ENCODE measurements at regions not wholly inside any gene's neighbourhood (a gene's known extent, or its start where the extent isn't known, plus 50 kb on each side); places are given as distances from the start of the nearest gene placed in this dataset.
A peak's percentile ranks its signal among the peaks of the same experiment; 100 is the strongest.
"Not testable (repeated sequence)": the region's sequence is repeated elsewhere in the genome, so short reads cannot be mapped to it uniquely, and the experiment has no call there.

GRCh38 chr4:164212714-164213113 is 541.2 kb upstream of the SMIM31 start:
- no peak for DNase-seq (ENCODE audit: low read depth)

DNA sequence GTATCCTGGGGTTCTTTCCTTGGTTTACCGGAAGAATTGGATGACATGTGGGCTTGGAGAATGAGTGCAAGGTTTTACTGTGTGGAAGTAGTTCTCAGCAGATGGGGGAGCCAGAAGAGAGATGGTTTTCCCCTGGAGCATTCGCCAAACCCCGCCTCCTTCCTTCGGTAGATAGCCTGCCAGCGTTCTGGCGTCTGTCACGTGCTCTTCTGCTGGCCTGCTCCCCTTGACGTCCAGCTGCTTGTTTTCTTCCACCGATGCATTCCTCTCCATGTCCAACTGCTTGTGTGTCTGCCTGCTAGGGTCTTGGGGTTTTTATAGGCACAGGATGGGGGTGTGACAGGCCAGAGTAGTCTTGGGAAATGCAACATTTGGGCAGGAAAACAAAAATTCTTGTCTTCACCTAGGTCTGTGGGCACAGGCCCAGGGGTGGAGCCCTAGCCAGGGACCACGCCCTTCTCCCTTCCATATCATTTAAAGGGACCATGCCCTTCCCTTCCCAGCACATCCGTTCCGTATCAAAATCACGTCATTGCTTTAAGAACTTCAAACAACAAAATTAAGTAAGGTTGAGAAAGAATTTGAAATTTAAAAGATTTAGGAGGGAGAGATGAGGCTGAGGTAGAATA is 538.7 kb upstream of the SMIM31 start:
- DNase-seq (ENCODE audit: low read depth) = no peak

GRCh38 chr4:164221631-164222030 is 532.3 kb upstream of the SMIM31 start:
- no peak for DNase-seq (ENCODE audit: low read depth)

GRCh38 chr4:164224871-164225270 is 529.1 kb upstream of the SMIM31 start:
- DNase-seq (ENCODE audit: low read depth) = no peak

DNA sequence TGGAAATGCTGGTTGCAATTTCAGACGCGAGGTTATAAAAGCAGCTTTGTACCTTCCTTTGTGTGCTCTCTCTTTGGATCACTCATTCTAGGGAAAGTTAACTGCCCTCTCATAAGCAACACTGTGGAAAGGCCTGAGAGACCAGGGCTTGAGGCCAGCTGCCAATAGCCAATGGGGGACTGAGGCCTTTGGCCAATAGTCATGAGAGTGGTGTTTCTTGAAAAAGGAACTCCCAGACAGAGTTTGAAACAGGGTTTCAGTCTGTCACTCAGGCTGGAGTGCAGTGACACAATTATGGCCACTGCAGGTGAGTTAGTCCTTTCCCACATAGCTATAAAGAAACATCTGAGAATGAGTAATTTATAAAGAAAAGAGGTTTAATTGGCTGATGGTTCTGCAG is 524.7 kb upstream of the SMIM31 start:
- DNase-seq (ENCODE audit: low read depth) = no peak

- no peak for DNase-seq (ENCODE audit: low read depth)
Measured at GRCh38 chr4:164239433-164239832, 514.5 kb upstream of the SMIM31 start.

DNA sequence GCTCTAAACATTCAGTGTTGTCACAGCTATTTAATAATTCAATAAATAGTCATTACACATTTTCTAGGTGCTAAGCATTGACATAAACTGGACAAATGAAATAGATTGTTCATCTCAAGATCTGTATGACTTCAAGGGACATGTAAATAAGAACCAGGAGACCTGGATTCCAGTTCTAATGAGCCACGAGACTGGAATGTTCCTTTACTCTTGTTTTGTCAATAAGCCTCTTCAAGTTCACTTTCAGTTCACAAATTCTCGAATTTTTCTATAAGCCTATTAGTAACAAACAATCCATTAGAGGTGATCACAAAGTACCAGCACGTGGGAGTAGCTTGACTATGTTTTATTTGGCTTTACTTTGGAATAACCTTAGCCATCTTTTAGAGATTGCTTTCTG is 514.0 kb upstream of the SMIM31 start:
- no peak for DNase-seq (ENCODE audit: low read depth)

GRCh38 chr4:164251257-164251656 is 502.7 kb upstream of the SMIM31 start:
- no peak for DNase-seq (ENCODE audit: low read depth)

DNA sequence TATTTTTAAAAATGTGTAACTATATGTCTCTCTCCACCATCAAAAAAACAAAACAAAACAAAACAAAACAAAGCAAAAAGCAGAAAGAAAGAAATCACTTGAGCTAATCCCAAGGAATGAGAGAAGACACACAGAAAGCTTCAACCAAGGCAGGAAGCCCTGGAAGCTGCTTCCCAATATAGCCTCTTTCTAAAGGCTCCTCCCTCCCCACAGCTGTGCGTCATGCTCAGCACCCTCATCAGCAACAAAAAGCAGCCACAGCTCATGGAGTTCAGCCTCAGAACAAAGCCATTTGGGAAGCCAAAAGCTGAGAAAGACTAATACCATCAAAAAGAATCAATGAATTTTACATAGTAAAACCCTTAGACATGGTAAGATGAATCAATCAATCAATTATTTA is 501.6 kb upstream of the SMIM31 start:
- DNase-seq (ENCODE audit: low read depth) = peak; percentile 3

DNA sequence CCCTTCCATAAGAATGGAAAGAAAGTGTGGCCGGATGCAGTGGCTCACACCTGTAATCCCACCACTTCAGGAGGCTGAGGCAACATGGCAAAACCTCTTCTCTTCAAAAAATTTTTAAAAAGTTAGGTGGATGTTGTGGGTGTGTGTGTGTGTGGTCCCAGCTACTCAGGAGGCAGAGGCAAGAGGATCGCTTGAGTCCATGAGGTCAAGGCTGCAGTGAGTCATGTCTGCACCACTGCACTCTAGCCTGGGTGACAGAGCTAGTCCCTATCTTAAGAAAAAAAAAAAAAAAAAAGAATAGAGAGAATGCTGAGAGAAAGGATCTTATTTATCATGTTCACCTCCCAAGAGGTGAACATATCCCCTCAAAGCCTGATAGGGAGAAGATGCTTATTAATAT is 492.1 kb upstream of the SMIM31 start:
- DNase-seq (ENCODE audit: low read depth) = no peak

- DNase-seq (ENCODE audit: low read depth) = not testable (repeated sequence)
Measured at GRCh38 chr4:164262508-164262907, 491.4 kb upstream of the SMIM31 start.

- not testable (repeated sequence) for DNase-seq (ENCODE audit: low read depth)
Measured at GRCh38 chr4:164277414-164277813, 476.5 kb upstream of the SMIM31 start.

GRCh38 chr4:164287173-164287572 is 466.8 kb upstream of the SMIM31 start:
- DNase-seq (ENCODE audit: low read depth) = no peak

DNA sequence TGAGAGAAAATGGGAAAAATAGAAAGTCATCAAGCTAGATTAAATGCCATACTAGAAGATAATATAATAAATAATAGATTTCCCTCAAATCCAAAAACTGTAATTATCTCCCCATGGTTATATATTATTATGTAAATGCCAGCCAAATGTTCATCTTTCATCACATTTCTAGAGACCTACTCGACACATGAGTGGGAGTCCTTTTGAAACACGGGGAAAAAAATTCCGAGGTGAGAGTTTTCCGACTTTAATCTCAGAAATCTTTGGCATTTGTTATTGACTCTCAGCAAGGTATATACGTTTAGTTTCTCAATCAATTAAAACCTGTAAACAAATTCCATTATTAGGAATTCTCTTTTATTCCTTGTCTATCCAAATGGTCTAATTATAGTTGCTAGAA is 465.4 kb upstream of the SMIM31 start:
- no peak for DNase-seq (ENCODE audit: low read depth)

DNA sequence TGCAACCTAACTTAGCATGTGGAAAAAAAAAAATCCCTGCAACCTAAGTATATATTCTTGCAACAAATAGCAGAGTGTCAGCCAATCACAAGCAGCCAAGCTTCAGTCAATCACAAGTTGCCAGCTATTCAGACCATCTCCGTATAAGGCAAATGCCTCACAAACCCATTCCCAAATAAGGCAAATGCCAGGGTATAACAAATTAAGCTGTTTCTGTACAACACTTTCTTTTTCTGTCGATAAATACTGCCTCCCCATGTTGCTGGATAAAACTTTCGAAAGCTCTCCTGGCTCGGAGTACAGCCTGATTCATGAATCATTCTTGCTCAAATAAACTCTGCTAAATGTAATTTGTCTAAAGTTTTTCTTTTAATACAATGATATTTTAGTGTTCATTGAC is 460.7 kb upstream of the SMIM31 start:
- DNase-seq (ENCODE audit: low read depth) = no peak

GRCh38 chr4:164293743-164294142 is 460.2 kb upstream of the SMIM31 start:
- DNase-seq (ENCODE audit: low read depth) = no peak

DNA sequence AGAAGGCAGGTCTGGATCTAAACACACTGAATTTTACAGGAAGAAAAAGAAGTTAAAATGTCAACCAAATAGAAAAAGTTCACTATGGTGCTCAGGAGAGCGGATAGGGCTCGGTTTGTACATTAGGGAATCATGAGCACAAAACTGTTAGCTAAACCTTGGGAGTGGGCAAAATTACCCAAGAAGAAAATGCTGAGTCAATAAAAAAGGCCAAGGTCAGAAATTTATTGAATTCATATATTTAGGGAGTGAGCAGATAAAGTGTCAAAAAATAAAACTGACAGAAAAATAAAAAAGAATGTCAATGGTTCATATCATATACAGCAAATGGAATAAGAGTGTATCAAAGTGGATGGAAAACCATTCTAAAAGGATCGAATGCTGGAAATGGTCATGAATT is 452.5 kb upstream of the SMIM31 start:
- DNase-seq (ENCODE audit: low read depth) = no peak

DNA sequence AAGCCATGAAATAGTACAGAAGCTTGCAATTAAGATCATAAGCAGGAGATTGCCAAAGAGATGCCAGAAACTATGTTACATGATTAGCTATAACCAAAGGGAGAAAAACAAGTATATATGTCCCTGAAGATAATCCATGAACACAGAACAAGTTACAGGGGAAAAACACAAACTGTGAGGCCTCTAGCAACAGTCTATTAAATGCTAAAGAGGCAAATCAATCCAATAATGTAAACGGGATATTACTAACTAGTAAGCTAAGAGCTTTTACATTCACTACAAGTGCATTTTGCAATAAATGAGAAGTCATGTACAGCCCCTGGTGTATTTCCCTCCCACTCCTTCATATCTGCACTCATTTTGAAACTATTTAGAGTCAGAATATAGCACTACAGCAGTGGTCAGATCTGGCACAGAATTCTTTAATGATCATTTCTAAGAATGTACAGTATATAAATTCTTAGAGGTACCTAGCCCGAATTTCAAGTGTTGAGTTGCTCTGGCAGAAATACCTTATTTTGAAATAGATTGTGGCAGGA is 449.8 kb upstream of the SMIM31 start:
- DNase-seq (ENCODE audit: low read depth) = no peak

- no peak for DNase-seq (ENCODE audit: low read depth)
Measured at GRCh38 chr4:164304861-164305260, 449.1 kb upstream of the SMIM31 start.

- no peak for DNase-seq (ENCODE audit: low read depth)
Measured at GRCh38 chr4:164307262-164307661, 446.7 kb upstream of the SMIM31 start.

GRCh38 chr4:164312671-164313070 is 441.3 kb upstream of the SMIM31 start:
- DNase-seq (ENCODE audit: low read depth) = no peak

- DNase-seq (ENCODE audit: low read depth) = no peak
Measured at GRCh38 chr4:164313853-164314252, 440.1 kb upstream of the SMIM31 start.

- no peak for DNase-seq (ENCODE audit: low read depth)
Measured at GRCh38 chr4:164318350-164318749, 435.6 kb upstream of the SMIM31 start.

- DNase-seq (ENCODE audit: low read depth) = no peak
Measured at GRCh38 chr4:164319688-164320087, 434.2 kb upstream of the SMIM31 start.

Data from stromal cell of bone marrow (primary cell).